ENCODE measurements at regions not wholly inside any gene's neighbourhood (a gene's known extent, or its start where the extent isn't known, plus 50 kb on each side); places are given as distances from the start of the nearest gene placed in this dataset.

DNA sequence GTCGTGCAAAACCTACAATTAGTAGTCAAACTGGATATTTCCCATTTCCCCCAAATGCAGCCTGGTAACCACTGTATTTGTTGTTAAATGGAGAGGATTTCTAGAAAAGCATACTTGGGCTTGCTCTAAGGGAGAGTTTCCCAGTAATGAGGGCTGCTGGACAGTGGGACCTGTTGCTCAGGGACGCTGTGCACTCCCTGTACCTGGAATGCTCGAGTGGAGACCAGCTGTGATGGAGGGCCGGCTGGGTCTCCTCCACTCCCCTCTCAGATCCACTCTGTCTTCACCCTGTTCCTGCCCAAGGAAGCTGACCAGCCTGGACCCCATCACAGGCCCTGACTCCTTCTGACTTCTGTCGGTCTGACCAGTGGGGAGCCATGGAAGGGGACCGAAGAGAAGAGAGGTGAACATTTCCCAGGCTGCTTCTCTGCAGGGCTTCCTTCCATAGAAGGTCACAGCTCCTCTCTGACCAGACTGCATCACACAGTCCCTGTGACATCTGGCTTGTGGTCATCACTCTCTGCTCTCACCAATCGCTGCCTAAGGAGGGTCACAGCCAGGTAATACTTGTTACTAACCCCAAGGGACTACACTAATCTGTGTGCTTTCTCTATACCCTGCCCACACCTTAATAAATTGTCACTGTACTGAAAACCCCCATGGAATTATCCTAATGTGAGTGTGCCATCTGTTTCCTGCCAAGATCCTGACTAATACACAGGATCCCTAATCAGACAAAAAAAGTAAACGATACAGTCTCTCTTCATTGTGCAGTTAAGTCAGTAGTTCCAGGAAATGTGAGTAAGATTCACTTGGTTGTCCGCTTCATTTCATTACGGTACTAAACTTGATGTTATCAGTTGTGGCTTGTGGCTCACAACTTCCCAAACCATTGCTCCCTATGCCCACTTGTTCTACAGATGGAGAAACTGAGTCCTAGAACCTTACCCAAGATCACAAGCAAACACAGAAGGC lies 102.4 kb downstream of the CCT6B start:
- TF ChIP-seq, protein P1, sequence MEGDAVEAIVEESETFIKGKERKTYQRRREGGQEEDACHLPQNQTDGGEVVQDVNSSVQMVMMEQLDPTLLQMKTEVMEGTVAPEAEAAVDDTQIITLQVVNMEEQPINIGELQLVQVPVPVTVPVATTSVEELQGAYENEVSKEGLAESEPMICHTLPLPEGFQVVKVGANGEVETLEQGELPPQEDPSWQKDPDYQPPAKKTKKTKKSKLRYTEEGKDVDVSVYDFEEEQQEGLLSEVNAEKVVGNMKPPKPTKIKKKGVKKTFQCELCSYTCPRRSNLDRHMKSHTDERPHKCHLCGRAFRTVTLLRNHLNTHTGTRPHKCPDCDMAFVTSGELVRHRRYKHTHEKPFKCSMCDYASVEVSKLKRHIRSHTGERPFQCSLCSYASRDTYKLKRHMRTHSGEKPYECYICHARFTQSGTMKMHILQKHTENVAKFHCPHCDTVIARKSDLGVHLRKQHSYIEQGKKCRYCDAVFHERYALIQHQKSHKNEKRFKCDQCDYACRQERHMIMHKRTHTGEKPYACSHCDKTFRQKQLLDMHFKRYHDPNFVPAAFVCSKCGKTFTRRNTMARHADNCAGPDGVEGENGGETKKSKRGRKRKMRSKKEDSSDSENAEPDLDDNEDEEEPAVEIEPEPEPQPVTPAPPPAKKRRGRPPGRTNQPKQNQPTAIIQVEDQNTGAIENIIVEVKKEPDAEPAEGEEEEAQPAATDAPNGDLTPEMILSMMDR (IDR thresholded peaks at IDR 0.05), result no peak
- no peak for TF ChIP-seq POLR2A (IDR thresholded peaks at IDR 0.05)
- no peak for TF ChIP-seq EP300 (IDR thresholded peaks at IDR 0.05)

Measured in tibial nerve (tissue), 4 donors.